Right lobe of liver (tissue), 6 donors: ENCODE measurements at regions not wholly inside any gene's neighbourhood (a gene's known extent, or its start where the extent isn't known, plus 50 kb on each side); places are given as distances from the start of the nearest gene placed in this dataset.
A peak's percentile ranks its signal among the peaks of the same experiment; 100 is the strongest.

ENCODE experiments used
- ATAC-seq, 4 donors: fragments of 200-7000 bp; cut with Tn5 transposase; one replicate each; pipeline ENCODE4 v1.9.1; 2020; ENCODE audit warnings: mild to moderate bottlenecking in 4 of 4, moderate library complexity in 4 of 4
- DNase-seq, 3 donors: peaks; one replicate each; pipeline ENCODE4 v3.0.0-alpha.2; 2020
- H3K27ac ChIP-seq, 3 donors: fragments of 200-600 bp; one replicate each; pipeline ENCODE4 v1.8.0; 2022
- H3K27me3 ChIP-seq, 2 donors: fragments of 200-600 bp; one replicate each; pipeline ENCODE4 v1.8.0; 2022
- H3K36me3 ChIP-seq, 4 donors: fragments of 200-600 bp; sonication (generic) in 1 of 4; one replicate each; pipeline versions ENCODE4 v1.5.1 to v1.8.0; 2017 to 2022; ENCODE audit warnings: control low read depth in 1 of 4
- H3K4me1 ChIP-seq, 4 donors: fragments of 200-600 bp; sonication (generic) in 1 of 4; one replicate each; pipeline versions ENCODE4 v1.5.1 to v1.8.0; 2017 to 2022; ENCODE audit warnings: control low read depth in 1 of 4
- H3K4me3 ChIP-seq, 3 donors: fragments of 200-600 bp; one replicate each; pipeline ENCODE4 v1.8.0; 2022
- H3K9me3 ChIP-seq, 4 donors: fragments of 200-600 bp; sonication (generic) in 1 of 4; one replicate each; pipeline versions ENCODE4 v1.5.1 to v1.8.0; 2017 to 2022; ENCODE audit warnings: control low read depth in 1 of 4
- POLR2A ChIP-seq: fragments of 450-650 bp; IDR thresholded peaks from one replicate; pipeline ENCODE4 v1.6.1; 2017; ENCODE audit warnings: antibody characterized with exemption, mild to moderate bottlenecking
- WGBS: methylation state at CpG from one replicate; pipeline ENCODE4 v1.1.6; 2018; ENCODE audit warnings: low coverage, low lambda C conversion rate; ENCODE audit not compliant: insufficient coverage; ENCODE audit errors: missing lambda C conversion rate; 5-methylcytosine and 5-hydroxymethylcytosine counted together
- intact Hi-C, 2 donors: fragments of 100-400 bp; cut with DNase I; formaldehyde crosslinking; loops; one replicate each; pipeline versions ENCODE4 v1.11.2 to v1.14.1; 2022
- TF ChIP-seq, protein P1 (sequence below), 4 donors: fragments of 200-600 bp in 3 of 4; fragments of 450-650 bp in 1 of 4; IDR thresholded peaks; one replicate each; pipeline versions ENCODE4 v1.5.1 to v1.8.0; 2016 to 2022; ENCODE audit warnings: antibody characterized with exemption in 4 of 4, mild to moderate bottlenecking in 2 of 4
- donor health status: DM: no; HTN: yes; CAD: no.
- donor health status: DM: no; HTN: no; CAD: no.
- donor health status: DM: no; HTN: no; CAD: no.
- donor health status: DM: no; HTN: yes; CAD: no.
- donor health status: DM: no; HTN: yes; CAD: no.

DNA sequence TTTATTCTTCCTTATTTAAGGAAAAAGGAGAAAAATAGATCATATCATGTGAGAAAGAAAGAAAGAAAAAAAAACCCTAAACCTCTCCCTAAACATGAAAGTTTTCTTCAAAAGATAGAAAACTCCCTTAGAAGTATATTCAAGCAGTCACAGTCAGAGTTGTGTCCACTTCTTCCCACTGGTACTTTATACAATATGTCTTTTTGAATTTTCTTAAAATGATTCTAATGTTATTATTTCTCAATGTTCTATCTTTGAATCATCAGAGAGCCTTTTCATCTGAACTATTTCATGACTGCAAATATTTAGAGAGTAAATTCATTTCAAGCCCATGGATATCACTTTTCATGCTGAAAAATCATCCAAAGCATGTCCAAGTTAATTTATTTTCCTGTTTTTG lies 205.2 kb upstream of the SPOPL start:
- Histone ChIP-seq H3K4me3 (no peak overlapping the region), H3K4me1 (no peaks in the 10 kb centered on the region), H3K9me3 (no peaks in the 10 kb centered on the region), H3K27ac (no peak overlapping the region), H3K36me3 (no peaks in the 10 kb centered on the region), H3K27me3 (no peaks in the 10 kb centered on the region)
- ATAC-seq (no peak), DNase-seq (no peak)
- no peak for TF ChIP-seq POLR2A
- TF ChIP-seq, protein P1, sequence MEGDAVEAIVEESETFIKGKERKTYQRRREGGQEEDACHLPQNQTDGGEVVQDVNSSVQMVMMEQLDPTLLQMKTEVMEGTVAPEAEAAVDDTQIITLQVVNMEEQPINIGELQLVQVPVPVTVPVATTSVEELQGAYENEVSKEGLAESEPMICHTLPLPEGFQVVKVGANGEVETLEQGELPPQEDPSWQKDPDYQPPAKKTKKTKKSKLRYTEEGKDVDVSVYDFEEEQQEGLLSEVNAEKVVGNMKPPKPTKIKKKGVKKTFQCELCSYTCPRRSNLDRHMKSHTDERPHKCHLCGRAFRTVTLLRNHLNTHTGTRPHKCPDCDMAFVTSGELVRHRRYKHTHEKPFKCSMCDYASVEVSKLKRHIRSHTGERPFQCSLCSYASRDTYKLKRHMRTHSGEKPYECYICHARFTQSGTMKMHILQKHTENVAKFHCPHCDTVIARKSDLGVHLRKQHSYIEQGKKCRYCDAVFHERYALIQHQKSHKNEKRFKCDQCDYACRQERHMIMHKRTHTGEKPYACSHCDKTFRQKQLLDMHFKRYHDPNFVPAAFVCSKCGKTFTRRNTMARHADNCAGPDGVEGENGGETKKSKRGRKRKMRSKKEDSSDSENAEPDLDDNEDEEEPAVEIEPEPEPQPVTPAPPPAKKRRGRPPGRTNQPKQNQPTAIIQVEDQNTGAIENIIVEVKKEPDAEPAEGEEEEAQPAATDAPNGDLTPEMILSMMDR (IDR thresholded peaks at IDR 0.05), result no peak
- intact Hi-C loops, result no loop called here

DNA sequence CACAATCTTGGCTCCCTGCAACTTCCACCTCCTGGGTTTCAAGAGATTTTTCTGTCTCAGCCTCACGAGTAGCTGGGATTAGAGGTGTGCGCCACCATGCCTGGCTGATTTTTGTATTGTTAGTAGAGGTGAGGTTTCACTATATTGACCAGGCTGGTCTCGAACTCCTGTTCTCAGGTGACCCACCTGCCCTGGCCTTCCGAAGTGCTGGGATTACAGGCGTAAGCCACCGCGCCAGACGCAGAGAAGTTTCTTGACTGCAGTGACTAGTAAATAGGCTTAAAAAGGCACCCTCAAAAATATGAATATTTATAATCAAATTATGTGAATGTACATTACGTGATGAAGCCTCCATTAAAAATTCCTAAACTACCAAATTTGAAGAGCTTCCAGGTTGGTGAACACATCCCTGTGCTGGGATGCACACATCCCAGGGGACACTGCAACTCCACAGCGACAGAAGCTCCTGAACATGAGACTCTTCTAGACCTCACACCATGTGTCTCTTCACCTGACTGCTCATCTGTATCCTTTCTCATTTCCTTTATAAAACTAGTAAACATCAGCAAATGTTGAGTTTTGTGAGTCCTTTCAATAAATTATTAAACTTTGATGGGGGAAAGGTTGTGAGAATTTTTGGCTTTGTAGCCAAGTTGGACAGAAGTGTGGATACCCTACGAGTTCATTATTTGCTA lies 203.3 kb upstream of the SPOPL start:
- no peaks in the 10 kb centered on the region for H3K4me1 ChIP-seq
- intact Hi-C loops, result no loop called here
- ATAC-seq (no peak), DNase-seq (no peak)
- 94% methylated on average over 10 of the region's 11 CpGs for WGBS
- TF ChIP-seq POLR2A, result no peak
- TF ChIP-seq, protein P1 (IDR thresholded peaks at IDR 0.05), result no peak
- H3K4me3 ChIP-seq, result no peak overlapping the region
- H3K36me3 ChIP-seq, result no peaks in the 10 kb centered on the region
- H3K27ac ChIP-seq, result no peak overlapping the region
- no peaks in the 10 kb centered on the region for H3K27me3 ChIP-seq
- no peaks in the 10 kb centered on the region for H3K9me3 ChIP-seq

DNA sequence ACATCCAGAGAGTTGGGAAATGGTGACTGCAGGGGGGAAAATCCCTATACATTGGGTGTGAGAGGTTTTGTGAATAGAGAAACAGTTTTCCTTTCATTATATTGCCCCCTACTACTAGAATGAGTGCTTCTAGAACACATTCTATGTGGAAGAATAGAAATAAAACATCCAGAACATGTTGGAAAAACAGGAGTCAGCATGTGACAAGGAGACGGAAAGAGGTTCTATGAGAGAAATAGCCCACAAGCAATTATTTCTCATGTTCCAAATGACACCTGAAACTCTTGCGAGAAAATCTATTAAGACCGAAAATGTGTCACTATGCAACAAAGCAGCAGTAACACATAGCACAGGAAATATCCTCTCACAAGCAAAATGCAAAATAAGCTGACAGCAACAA lies 202.7 kb upstream of the SPOPL start:
- intact Hi-C loops, result no loop called here

DNA sequence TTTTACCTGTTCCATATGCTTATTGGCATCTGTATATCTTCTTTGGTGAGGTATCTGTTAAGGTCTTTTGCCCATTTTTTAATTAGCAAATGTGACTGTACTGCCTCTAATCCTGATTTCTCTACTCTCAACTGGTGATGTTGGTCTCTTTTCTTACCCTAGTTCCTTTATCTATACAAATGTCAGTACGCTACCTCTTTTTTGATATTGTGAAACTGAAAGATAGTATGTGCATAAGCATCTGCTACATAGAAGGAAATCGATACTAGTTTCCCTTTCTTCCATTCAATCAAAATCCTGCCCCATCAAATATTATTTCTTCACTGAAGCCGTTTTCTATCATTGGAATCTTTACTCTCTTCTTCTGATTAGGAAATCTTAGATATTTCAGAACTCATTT lies 194.9 kb upstream of the SPOPL start:
- DNase-seq, result no peak
- ATAC-seq, result no peak
- H3K36me3 ChIP-seq, result no peaks in the 10 kb centered on the region
- peaks cover 0 to 4% (median 1%) of the 10 kb centered on the region in 4 donors for H3K4me1 ChIP-seq
- intact Hi-C loops, result no loop called here
- H3K9me3 ChIP-seq, result no peaks in the 10 kb centered on the region
- WGBS, result 63% methylated on average over 3 of the region's 3 CpGs
- H3K27me3 ChIP-seq, result no peaks in the 10 kb centered on the region
- no peak overlapping the region for H3K4me3 ChIP-seq
- no peak overlapping the region for H3K27ac ChIP-seq
- TF ChIP-seq, protein P1 (IDR thresholded peaks at IDR 0.05), result no peak
- no peak for TF ChIP-seq POLR2A

More for the DNA sequence above, 202.7 kb upstream of the SPOPL start:
- H3K27me3 ChIP-seq, result no peaks in the 10 kb centered on the region
- WGBS, result 89% methylated on average over 3 of the region's 3 CpGs
- no peak for TF ChIP-seq POLR2A
- TF ChIP-seq, protein P1 (IDR thresholded peaks at IDR 0.05), result no peak
- ATAC-seq (no peak), DNase-seq (no peak)
- H3K9me3 ChIP-seq, result no peaks in the 10 kb centered on the region
- H3K36me3 ChIP-seq, result no peaks in the 10 kb centered on the region
- H3K4me3 ChIP-seq, result no peak overlapping the region
- no peaks in the 10 kb centered on the region for H3K4me1 ChIP-seq
- no peak overlapping the region for H3K27ac ChIP-seq

DNA sequence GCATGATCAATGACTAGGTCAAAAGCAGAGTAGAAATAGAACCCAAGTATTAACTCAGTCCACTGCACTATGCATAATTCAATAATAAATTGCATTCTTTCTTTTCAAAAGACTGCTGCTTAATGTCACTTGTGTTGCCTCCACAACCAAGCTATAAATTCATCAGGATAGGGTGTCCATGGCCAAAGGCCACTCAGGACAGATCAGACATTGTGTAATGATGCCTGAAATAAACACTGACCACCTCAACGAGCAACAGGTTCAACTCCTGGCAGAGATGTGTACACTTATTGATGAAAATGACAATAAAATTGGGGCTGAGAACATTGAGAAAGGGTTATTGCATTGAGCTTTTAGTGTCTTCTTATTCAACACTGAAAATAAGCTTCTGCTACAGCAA lies 194.5 kb upstream of the SPOPL start:
- Histone ChIP-seq H3K9me3 (no peaks in the 10 kb centered on the region), H3K4me3 (no peak overlapping the region), H3K4me1 (peaks cover 0 to 4% (median 1%) of the 10 kb centered on the region in 4 donors), H3K27ac (no peak overlapping the region), H3K27me3 (no peaks in the 10 kb centered on the region), H3K36me3 (no peaks in the 10 kb centered on the region)
- TF ChIP-seq, protein P1 (IDR thresholded peaks at IDR 0.05), result no peak
- TF ChIP-seq POLR2A, result no peak
- ATAC-seq (peak; percentile 80 to 98 (median 92)), DNase-seq (no peak)
- intact Hi-C loops, result no loop called here
- 7% methylated on average over 1 of the region's 1 CpG for WGBS
